Fibroblast of mammary gland (primary cell): ENCODE measurements at regions not wholly inside any gene's neighbourhood (a gene's known extent, or its start where the extent isn't known, plus 50 kb on each side); places are given as distances from the start of the nearest gene placed in this dataset.

Experiments
- DNase-seq: peaks from one replicate; pipeline ENCODE4 v3.0.0-alpha.2; 2010; ENCODE audit warnings: low read depth
- H3K4me3 ChIP-seq: 2 replicates; pipeline ENCODE4 v1.5.1; 2011; ENCODE audit warnings: low read depth, mild to moderate bottlenecking, low read length, moderate library complexity; ENCODE audit not compliant: control insufficient read depth
- CTCF ChIP-seq: conservative IDR thresholded peaks from 2 replicates; pipeline ENCODE4 v1.5.1; 2011; ENCODE audit warnings: low read depth, low read length, inconsistent platforms; ENCODE audit not compliant: control insufficient read depth, insufficient read depth

- no peak overlapping the region for H3K4me3 ChIP-seq
- no peak for DNase-seq
- no peak for TF ChIP-seq CTCF
Measured at GRCh38 chr6:141017941-141018340, 1114.8 kb upstream of the GJE1 start.

GRCh38 chr6:141000917-141001316 is 1131.8 kb upstream of the GJE1 start:
- DNase-seq: no peak
- no peak for TF ChIP-seq CTCF

GRCh38 chr6:140993515-140993914 is 1139.2 kb upstream of the GJE1 start:
- no peak for TF ChIP-seq CTCF
- DNase-seq: no peak

More at GRCh38 chr6:141000917-141001316, 1131.8 kb upstream of the GJE1 start:
- no peak overlapping the region for H3K4me3 ChIP-seq

GRCh38 chr6:140992678-140993077 is 1140.0 kb upstream of the GJE1 start:
- no peak overlapping the region for H3K4me3 ChIP-seq
- DNase-seq: no peak
- no peak for TF ChIP-seq CTCF

More at GRCh38 chr6:140993515-140993914, 1139.2 kb upstream of the GJE1 start:
- no peak overlapping the region for H3K4me3 ChIP-seq

GRCh38 chr6:140988780-140989179 is 1143.9 kb upstream of the GJE1 start:
- DNase-seq: no peak
- H3K4me3 ChIP-seq: no peak overlapping the region
- no peak for TF ChIP-seq CTCF

GRCh38 chr6:140987364-140988155 is 1145.2 kb upstream of the GJE1 start:
- no peak overlapping the region for H3K4me3 ChIP-seq
- no peak for DNase-seq
- no peak for TF ChIP-seq CTCF

GRCh38 chr6:140985679-140986275 is 1146.9 kb upstream of the GJE1 start:
- DNase-seq: no peak
- no peak overlapping the region for H3K4me3 ChIP-seq
- no peak for TF ChIP-seq CTCF
